Erythroblast (primary cell): ENCODE measurements at regions not wholly inside any gene's neighbourhood (a gene's known extent, or its start where the extent isn't known, plus 50 kb on each side); places are given as distances from the start of the nearest gene placed in this dataset.

Experiments
- DNase-seq, 2 experiments: peaks; one replicate each; lab custom pipeline; 2025; lab: John Stamatoyannopoulos, UW
- GATA1 ChIP-seq: IDR thresholded peaks from 2 replicates; pipeline ENCODE4 v1.6.1; 2011; ENCODE audit warnings: low read depth, mild to moderate bottlenecking, control low read depth, low read length, moderate library complexity
- POLR2A ChIP-seq: IDR thresholded peaks from 2 replicates; pipeline ENCODE4 v1.6.1; 2011; ENCODE audit warnings: mild to moderate bottlenecking, low read length

- no peak for DNase-seq
- no peak for TF ChIP-seq GATA1
- no peak for TF ChIP-seq POLR2A
These were observed 230.5 kb downstream of the LACC1 start for GRCh38 chr13:44110091-44110621.

GRCh38 chr13:44111701-44112100 lies 232.0 kb downstream of the LACC1 start:
- TF ChIP-seq POLR2A (no peak), GATA1 (no peak)
- DNase-seq, result no peak

DNA sequence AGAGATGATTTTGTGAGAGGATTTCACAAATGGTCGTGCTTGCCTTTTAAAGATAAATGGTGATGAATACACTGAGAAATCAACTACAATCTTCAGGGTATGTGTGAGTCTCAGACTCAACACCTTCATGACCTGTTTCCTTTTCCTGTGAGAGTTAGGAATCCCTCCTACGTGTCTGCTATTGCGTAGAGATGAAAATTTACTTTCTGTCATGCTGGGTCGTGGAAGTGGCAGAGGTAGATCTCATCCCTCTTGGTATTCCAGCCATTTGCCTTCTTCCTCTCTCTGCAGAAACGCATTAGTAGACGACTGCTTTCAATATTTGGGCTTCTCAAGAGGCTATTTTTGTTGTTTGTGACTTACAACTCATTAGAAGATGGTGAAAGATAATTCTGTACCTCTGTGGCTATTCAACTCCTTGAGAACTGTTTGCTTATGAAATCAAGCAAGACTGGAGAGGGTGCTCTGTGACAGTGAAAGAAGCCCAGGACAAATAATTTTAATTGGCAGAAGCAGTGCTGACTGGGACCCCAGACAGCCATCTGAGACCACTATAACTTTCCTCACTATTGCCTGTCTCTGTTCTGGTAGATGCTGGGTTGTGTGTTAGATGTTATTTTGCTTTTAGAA lies 233.1 kb downstream of the LACC1 start:
- no peak for TF ChIP-seq GATA1
- TF ChIP-seq POLR2A, result no peak
- DNase-seq, result no peak

- DNase-seq, result peak; percentile 21 to 39
- TF ChIP-seq POLR2A (no peak), GATA1 (no peak)
These were observed 237.0 kb downstream of the LACC1 start for GRCh38 chr13:44116562-44117332.

DNA sequence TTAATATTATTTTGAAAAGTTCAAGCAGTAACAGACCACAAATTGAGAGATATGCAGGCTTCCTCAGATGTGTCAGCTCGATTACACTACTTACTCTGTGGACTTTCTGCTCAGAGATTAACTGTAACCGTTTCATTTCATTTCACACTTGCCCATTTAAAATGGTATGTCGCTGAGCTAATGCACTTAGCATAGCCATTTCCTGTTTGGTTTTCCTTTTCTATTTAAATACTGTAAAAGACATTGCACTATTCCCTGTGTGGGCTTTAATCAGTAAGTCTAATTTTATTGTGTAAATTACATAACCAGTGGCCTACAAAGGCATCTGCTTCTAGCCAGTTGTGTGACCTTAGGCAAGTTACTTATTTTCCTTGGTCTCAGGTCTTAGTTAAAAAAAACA lies 237.6 kb downstream of the LACC1 start:
- DNase-seq, result peak; percentile 21 to 39
- TF ChIP-seq POLR2A, result no peak
- TF ChIP-seq GATA1, result no peak

GRCh38 chr13:44117816-44118215 lies 238.1 kb downstream of the LACC1 start:
- TF ChIP-seq GATA1, result no peak
- no peak for TF ChIP-seq POLR2A
- DNase-seq, result no peak

DNA sequence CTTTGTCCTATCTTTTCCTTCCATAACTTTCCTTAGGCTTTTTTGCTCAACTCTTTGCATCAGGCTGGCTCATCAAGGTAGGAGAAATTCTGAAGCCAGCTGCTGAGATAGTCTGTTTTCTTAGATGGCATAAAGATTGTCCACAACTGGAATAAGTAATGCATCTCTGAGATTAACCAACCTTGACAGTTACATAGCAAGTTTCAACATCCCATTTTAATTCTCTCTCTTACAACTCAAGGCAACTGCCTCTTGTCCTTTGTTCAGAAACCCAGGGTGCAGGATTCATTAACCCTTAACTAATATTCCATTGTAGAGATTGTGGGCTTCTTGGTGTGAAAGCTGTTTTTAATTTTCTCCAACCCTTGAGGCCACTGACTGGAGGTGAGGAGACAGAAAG lies 239.2 kb downstream of the LACC1 start:
- no peak for DNase-seq
- no peak for TF ChIP-seq POLR2A
- TF ChIP-seq GATA1, result no peak

DNA sequence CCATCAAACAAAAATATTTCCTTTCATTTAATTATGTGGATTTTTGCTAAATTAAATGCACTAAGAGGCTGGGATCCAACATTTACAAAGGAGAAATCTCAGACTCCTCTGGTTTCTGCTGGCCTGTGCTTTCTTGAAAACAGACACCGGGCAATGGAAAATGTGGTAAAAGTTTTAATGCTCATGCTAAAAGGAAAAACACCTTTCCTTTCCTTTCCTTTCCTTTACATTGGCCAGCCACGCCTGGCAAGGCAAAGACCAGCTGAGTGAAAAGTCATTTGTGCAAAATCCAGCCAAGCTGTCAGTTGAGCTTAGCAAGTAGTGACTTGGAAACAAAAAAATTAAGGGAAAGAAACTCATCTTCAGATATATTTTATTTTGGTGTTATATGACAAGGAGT lies 240.3 kb downstream of the LACC1 start:
- no peak for TF ChIP-seq GATA1
- TF ChIP-seq POLR2A, result no peak
- DNase-seq, result no peak

GRCh38 chr13:44120849-44121755 lies 241.4 kb downstream of the LACC1 start:
- no peak for TF ChIP-seq GATA1
- DNase-seq, result no peak

- TF ChIP-seq POLR2A, result no peak
- no peak for TF ChIP-seq GATA1
- DNase-seq, result no peak
These were observed 244.6 kb downstream of the LACC1 start for GRCh38 chr13:44124352-44124751.

DNA sequence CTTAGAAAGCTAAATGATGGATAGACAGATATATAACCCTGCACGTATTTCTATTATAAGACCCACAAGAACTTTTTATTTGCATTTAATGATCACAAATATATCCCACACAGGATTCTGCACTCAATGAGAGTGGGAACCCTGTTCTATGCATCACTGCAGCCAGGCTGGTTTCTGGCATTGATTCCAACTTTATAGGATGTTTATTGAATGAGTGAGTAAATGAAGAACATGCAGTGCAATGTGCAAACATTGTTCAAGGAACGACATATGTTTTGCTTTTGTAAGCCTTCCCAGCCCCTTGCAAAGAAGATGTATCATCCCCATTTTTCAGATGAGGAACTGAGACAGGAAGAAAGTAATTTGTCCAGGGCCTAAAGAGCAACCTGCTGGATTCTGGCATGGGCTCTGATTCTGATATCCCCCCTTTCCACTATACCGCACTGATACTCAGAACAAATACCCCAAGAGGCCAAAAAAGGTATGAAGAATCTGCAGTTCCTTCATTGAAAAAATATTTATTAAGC lies 246.3 kb downstream of the LACC1 start:
- DNase-seq, result no peak
- TF ChIP-seq GATA1 (no peak), POLR2A (no peak)

DNA sequence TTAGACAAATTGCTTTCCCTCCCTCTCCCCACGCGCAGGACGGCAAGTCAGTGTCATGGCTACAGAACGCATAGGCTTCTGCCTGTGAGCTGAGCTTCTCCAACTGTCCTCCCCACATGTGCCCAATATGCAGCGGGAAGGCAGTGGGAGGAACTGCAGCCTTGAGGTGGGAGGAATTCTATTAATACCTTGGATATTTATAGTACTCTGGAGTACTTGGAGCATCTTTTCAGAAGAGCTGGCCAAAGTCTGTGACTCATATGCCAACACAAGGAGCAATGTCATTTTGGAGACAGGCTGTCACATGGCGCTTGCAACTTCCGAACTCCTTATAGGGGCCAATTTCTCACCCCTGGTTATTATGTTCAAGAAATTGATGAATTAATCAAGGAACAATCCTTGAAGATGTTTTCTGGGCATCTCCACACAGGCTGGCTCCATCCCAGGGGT lies 245.0 kb upstream of the SERP2 start:
- TF ChIP-seq POLR2A (no peak), GATA1 (no peak)
- DNase-seq, result no peak

- no peak for TF ChIP-seq GATA1
- no peak for TF ChIP-seq POLR2A
- no peak for DNase-seq
These were observed 244.2 kb upstream of the SERP2 start for GRCh38 chr13:44129418-44129817.

- no peak for DNase-seq
- no peak for TF ChIP-seq GATA1
These were observed 242.5 kb upstream of the SERP2 start for GRCh38 chr13:44131069-44131614.
